ENCODE measurements at regions not wholly inside any gene's neighbourhood (a gene's known extent, or its start where the extent isn't known, plus 50 kb on each side); places are given as distances from the start of the nearest gene placed in this dataset.

DNA sequence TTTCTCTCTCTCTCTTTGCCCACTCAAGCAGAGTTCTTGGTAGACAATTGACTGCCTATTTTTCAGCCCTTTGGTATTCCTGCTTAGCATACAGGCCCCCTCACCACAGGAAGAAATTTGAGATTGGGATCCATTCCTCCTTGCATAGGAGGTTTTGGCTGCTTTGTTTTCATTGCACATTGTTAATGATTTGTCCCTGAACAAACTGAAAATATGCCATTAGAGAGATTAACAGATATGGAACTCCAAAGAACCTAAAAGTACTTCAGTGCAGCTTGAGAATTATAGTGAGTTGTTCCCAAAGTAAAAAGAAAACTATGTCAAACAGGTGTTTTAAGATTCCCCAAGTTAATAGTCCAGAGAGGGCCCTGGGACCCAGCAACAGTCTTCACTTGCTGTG, 200.0 kb downstream of the TTLL7 start:
- Histone ChIP-seq H3K36me3 (ENCODE audit: control insufficient read depth in 3 of 3, insufficient read depth in 3 of 3, low read length in 3 of 3) (no peaks in the 10 kb centered on the region), H3K27ac (ENCODE audit: low read depth, low read length) (no peak overlapping the region), H3K27me3 (ENCODE audit: control insufficient read depth in 3 of 3, insufficient read depth in 3 of 3, low read length in 3 of 3) (no peaks in the 10 kb centered on the region), H3K4me1 (ENCODE audit: control insufficient read depth in 3 of 3, insufficient read depth in 3 of 3, low read length in 3 of 3) (peaks cover 0 to 2% (median 0%) of the 10 kb centered on the region in 3 donors), H3K9ac (ENCODE audit: low read depth in 1 of 3, low read length in 3 of 3) (no peak overlapping the region), H3K4me3 (ENCODE audit: low read length in 3 of 3) (no peak overlapping the region), H3K9me3 (ENCODE audit: control insufficient read depth in 3 of 3, low read length in 3 of 3) (no peaks in the 10 kb centered on the region)

DNA sequence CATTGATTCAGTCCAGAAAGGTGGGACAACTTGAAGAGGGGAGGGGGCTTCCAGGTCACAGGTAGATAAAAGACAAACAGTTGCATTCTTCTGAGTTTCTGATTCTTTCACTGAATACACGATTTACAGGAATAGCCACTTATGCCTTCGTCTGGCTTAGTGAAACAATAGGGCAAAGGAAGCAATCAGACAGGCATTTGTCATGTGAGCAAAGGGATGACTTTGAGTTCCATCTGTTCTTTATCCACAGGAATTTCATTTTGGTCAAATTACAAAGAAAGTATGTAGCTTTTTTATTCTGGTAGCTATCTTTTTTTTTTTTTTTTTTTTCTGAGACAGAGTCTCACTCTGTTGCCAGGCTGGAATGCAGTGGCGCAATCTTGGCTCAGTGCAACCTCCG, 202.5 kb downstream of the TTLL7 start:
- Histone ChIP-seq H3K36me3 (ENCODE audit: control insufficient read depth in 3 of 3, insufficient read depth in 3 of 3, low read length in 3 of 3) (no peaks in the 10 kb centered on the region), H3K27ac (ENCODE audit: low read depth, low read length) (no peak overlapping the region), H3K9ac (ENCODE audit: low read depth in 1 of 3, low read length in 3 of 3) (no peak overlapping the region), H3K4me1 (ENCODE audit: control insufficient read depth in 3 of 3, insufficient read depth in 3 of 3, low read length in 3 of 3) (peaks cover 0 to 2% (median 0%) of the 10 kb centered on the region in 3 donors), H3K4me3 (ENCODE audit: low read length in 3 of 3) (no peak overlapping the region), H3K9me3 (ENCODE audit: control insufficient read depth in 3 of 3, low read length in 3 of 3) (no peaks in the 10 kb centered on the region), H3K27me3 (ENCODE audit: control insufficient read depth in 3 of 3, insufficient read depth in 3 of 3, low read length in 3 of 3) (no peaks in the 10 kb centered on the region)

DNA sequence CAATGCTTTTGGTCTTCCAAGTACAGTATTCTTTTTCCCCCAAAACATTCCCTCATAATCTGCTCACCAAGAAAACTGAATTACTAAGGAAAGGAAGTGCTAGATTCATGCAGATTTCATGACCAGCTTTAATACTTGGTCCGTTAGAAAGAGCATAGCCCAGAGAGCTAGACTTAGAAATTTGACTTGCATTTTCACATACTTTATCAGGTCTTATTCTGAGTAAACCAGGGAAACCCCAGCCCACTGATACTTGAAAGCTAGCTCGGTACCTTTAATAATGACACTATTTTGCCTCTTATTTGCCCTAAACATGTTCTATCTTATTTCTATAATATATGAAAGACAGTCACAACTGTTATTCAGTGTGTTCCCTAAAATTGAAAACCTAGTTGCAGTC, 204.5 kb downstream of the TTLL7 start:
- H3K36me3 ChIP-seq (ENCODE audit: control insufficient read depth in 3 of 3, insufficient read depth in 3 of 3, low read length in 3 of 3), result no peaks in the 10 kb centered on the region
- H3K9ac ChIP-seq (ENCODE audit: low read depth in 1 of 3, low read length in 3 of 3), result no peak overlapping the region
- H3K9me3 ChIP-seq (ENCODE audit: control insufficient read depth in 3 of 3, low read length in 3 of 3), result no peaks in the 10 kb centered on the region
- no peaks in the 10 kb centered on the region for H3K4me1 ChIP-seq (ENCODE audit: control insufficient read depth in 3 of 3, insufficient read depth in 3 of 3, low read length in 3 of 3)
- no peak overlapping the region for H3K4me3 ChIP-seq (ENCODE audit: low read length in 3 of 3)
- H3K27me3 ChIP-seq (ENCODE audit: control insufficient read depth in 3 of 3, insufficient read depth in 3 of 3, low read length in 3 of 3), result no peaks in the 10 kb centered on the region
- no peak overlapping the region for H3K27ac ChIP-seq (ENCODE audit: low read depth, low read length)

DNA sequence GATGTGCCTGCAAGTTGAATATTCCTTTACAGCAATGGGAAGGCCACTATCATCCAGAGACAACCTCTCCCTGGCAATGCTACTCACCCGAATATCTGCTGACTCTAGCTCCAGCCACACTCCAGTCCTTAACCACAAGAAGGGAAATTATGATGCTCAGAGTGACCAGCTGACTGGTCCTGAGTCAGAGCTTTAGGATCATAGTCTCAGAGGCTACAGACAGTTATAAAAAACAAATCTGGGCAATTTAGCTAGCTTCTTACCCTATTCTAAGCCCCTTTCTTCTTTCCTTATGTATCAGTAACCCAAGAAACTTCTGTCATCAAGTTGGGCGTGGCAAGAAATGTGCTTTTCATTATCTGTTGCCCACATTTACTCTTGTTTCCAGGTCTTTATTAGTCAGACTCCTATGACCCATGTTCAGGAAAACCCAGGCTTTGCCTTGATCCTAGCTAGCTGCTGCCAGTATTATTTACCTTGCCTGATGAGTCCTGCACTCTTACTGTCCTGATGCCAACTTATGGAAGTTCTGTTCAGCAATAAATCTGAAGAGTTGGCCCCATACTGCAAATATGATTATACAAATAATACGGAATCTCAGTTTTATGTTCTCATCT, 207.0 kb downstream of the TTLL7 start:
- Histone ChIP-seq H3K36me3 (ENCODE audit: control insufficient read depth in 3 of 3, insufficient read depth in 3 of 3, low read length in 3 of 3) (no peaks in the 10 kb centered on the region), H3K9ac (ENCODE audit: low read depth in 1 of 3, low read length in 3 of 3) (no peak overlapping the region), H3K27ac (ENCODE audit: low read depth, low read length) (no peak overlapping the region), H3K27me3 (ENCODE audit: control insufficient read depth in 3 of 3, insufficient read depth in 3 of 3, low read length in 3 of 3) (no peaks in the 10 kb centered on the region), H3K9me3 (ENCODE audit: control insufficient read depth in 3 of 3, low read length in 3 of 3) (no peaks in the 10 kb centered on the region), H3K4me1 (ENCODE audit: control insufficient read depth in 3 of 3, insufficient read depth in 3 of 3, low read length in 3 of 3) (no peaks in the 10 kb centered on the region), H3K4me3 (ENCODE audit: low read length in 3 of 3) (no peak overlapping the region)

DNA sequence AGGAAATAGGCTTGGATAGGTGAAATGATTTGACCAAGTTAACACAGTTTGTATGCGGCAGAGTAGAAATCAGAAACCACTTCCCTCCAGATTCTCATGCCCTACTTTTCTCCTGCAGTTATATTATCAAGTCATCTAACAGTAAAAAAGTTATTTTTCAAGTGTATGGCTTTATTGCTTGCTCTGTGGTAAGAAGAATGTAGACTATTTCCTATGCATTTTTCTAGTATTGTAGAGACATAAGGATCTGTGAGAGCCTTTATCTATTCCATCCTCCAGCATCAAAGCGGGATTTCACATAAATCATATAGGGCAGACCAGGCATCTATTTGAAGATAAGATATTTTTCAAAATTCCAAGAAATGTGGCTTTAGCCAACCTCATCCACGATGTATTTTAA, 208.5 kb downstream of the TTLL7 start:
- Histone ChIP-seq H3K9ac (ENCODE audit: low read depth in 1 of 3, low read length in 3 of 3) (no peak overlapping the region), H3K36me3 (ENCODE audit: control insufficient read depth in 3 of 3, insufficient read depth in 3 of 3, low read length in 3 of 3) (no peaks in the 10 kb centered on the region), H3K4me3 (ENCODE audit: low read length in 3 of 3) (no peak overlapping the region), H3K9me3 (ENCODE audit: control insufficient read depth in 3 of 3, low read length in 3 of 3) (no peaks in the 10 kb centered on the region), H3K27me3 (ENCODE audit: control insufficient read depth in 3 of 3, insufficient read depth in 3 of 3, low read length in 3 of 3) (no peaks in the 10 kb centered on the region), H3K27ac (ENCODE audit: low read depth, low read length) (no peak overlapping the region), H3K4me1 (ENCODE audit: control insufficient read depth in 3 of 3, insufficient read depth in 3 of 3, low read length in 3 of 3) (no peaks in the 10 kb centered on the region)

DNA sequence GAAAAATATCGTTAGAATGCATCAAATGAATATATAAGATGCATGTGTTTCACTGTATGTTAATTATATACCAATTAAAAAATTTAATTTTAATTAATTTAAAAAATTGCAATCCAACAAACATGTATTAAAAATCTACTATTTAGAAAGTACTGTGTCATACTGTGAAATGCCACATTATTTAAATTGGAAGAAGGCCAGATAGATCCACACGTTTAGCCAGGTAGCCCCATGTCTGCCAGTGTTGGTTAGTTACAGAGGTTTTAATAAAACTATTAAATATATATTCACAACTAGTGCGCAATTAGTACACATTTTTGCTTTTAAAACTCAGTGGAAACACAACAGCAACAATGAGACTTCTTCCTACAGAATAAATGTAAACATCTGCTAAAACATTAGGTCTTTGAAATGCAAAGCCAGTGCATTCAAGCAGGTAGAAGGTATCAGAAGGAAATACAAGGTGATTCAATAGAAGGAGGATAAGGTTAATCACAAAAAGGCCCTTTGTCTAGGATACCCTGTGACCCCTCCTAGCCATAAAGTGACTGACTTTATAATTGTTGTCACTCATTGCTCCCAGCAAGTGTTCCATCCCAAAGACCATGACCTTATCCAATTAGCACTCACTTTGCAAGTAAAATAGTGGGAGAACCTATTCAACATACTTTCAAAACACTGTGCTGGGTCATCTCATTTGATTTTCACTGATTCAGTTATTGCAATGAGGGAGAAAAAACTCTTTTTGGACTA, 211.5 kb downstream of the TTLL7 start:
- H3K9ac ChIP-seq (ENCODE audit: low read depth in 1 of 3, low read length in 3 of 3), result no peak overlapping the region
- H3K27ac ChIP-seq (ENCODE audit: low read depth, low read length), result no peak overlapping the region
- no peaks in the 10 kb centered on the region for H3K27me3 ChIP-seq (ENCODE audit: control insufficient read depth in 3 of 3, insufficient read depth in 3 of 3, low read length in 3 of 3)
- no peaks in the 10 kb centered on the region for H3K4me1 ChIP-seq (ENCODE audit: control insufficient read depth in 3 of 3, insufficient read depth in 3 of 3, low read length in 3 of 3)
- H3K9me3 ChIP-seq (ENCODE audit: control insufficient read depth in 3 of 3, low read length in 3 of 3), result peaks cover 0 to 2% (median 0%) of the 10 kb centered on the region in 3 donors
- H3K36me3 ChIP-seq (ENCODE audit: control insufficient read depth in 3 of 3, insufficient read depth in 3 of 3, low read length in 3 of 3), result no peaks in the 10 kb centered on the region
- H3K4me3 ChIP-seq (ENCODE audit: low read length in 3 of 3), result no peak overlapping the region

DNA sequence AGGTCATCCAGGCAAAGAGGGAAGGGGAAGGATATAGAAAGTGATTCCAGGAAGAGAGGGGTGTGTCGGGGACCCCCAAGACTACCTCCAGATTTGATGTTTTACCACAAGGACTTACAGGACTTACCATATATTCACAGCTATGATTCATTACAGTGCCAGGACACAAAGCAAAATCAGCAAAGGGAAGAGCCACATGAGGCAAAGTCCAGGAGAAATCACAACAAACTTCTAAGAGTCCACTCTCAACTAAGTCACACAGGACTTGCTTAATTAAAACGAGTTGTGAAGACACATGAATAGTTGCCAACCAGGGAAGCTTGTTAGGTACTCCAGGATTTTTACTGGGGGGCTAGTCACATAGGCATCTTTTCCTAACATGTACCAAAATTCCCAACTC, 217.3 kb downstream of the TTLL7 start:
- Histone ChIP-seq H3K9me3 (ENCODE audit: control insufficient read depth in 3 of 3, low read length in 3 of 3) (peaks cover 0 to 2% (median 0%) of the 10 kb centered on the region in 3 donors), H3K9ac (ENCODE audit: low read depth in 1 of 3, low read length in 3 of 3) (no peak overlapping the region), H3K27ac (ENCODE audit: low read depth, low read length) (no peak overlapping the region), H3K27me3 (ENCODE audit: control insufficient read depth in 3 of 3, insufficient read depth in 3 of 3, low read length in 3 of 3) (no peaks in the 10 kb centered on the region), H3K4me1 (ENCODE audit: control insufficient read depth in 3 of 3, insufficient read depth in 3 of 3, low read length in 3 of 3) (no peaks in the 10 kb centered on the region), H3K4me3 (ENCODE audit: low read length in 3 of 3) (no peak overlapping the region), H3K36me3 (ENCODE audit: control insufficient read depth in 3 of 3, insufficient read depth in 3 of 3, low read length in 3 of 3) (no peaks in the 10 kb centered on the region)

DNA sequence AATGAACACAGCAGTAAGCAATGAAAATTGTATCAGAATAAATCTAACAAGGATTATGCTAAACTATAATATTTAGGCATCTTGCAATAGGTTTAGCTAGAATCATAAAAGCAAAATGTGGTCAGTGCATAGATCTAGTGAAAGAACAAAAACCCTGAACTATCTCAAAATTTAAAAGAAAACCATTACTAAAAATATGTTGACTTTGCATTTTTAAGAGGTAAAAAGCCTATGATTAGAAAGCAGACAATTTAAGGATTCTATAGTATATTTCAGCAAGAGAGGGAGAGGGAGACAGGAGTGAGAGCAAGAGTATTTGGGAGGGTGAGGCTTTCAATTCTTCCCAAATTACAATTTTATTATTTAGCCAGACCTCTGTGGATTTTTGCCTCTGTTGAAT, 219.4 kb downstream of the TTLL7 start:
- H3K27ac ChIP-seq (ENCODE audit: low read depth, low read length), result no peak overlapping the region
- H3K27me3 ChIP-seq (ENCODE audit: control insufficient read depth in 3 of 3, insufficient read depth in 3 of 3, low read length in 3 of 3), result no peaks in the 10 kb centered on the region
- no peak overlapping the region for H3K4me3 ChIP-seq (ENCODE audit: low read length in 3 of 3)
- no peaks in the 10 kb centered on the region for H3K4me1 ChIP-seq (ENCODE audit: control insufficient read depth in 3 of 3, insufficient read depth in 3 of 3, low read length in 3 of 3)
- no peak overlapping the region for H3K9ac ChIP-seq (ENCODE audit: low read depth in 1 of 3, low read length in 3 of 3)
- H3K36me3 ChIP-seq (ENCODE audit: control insufficient read depth in 3 of 3, insufficient read depth in 3 of 3, low read length in 3 of 3), result no peaks in the 10 kb centered on the region
- H3K9me3 ChIP-seq (ENCODE audit: control insufficient read depth in 3 of 3, low read length in 3 of 3), result peaks cover 0 to 2% (median 0%) of the 10 kb centered on the region in 3 donors

DNA sequence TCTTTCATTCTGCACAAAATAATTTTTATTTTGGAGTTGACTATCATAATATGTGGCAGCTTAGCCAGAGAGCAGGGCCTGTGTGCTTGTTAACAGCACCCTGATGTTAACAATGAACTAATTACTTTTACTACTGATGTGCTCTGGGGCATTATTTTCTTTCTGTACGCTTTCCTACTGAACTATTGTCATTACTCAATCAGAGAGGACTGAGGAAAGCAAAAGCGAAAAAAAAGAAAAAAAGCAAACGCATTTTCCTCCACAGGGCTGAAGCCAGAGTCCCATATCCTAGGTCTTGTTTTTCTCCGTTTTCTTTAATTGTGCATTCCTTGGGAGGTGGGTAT, 221.2 kb downstream of the TTLL7 start:
- H3K9me3 ChIP-seq (ENCODE audit: control insufficient read depth in 3 of 3, low read length in 3 of 3), result no peaks in the 10 kb centered on the region
- no peak overlapping the region for H3K4me3 ChIP-seq (ENCODE audit: low read length in 3 of 3)
- H3K27ac ChIP-seq (ENCODE audit: low read depth, low read length), result no peak overlapping the region
- H3K27me3 ChIP-seq (ENCODE audit: control insufficient read depth in 3 of 3, insufficient read depth in 3 of 3, low read length in 3 of 3), result no peaks in the 10 kb centered on the region
- no peak overlapping the region for H3K9ac ChIP-seq (ENCODE audit: low read depth in 1 of 3, low read length in 3 of 3)
- H3K36me3 ChIP-seq (ENCODE audit: control insufficient read depth in 3 of 3, insufficient read depth in 3 of 3, low read length in 3 of 3), result no peaks in the 10 kb centered on the region
- no peaks in the 10 kb centered on the region for H3K4me1 ChIP-seq (ENCODE audit: control insufficient read depth in 3 of 3, insufficient read depth in 3 of 3, low read length in 3 of 3)

DNA sequence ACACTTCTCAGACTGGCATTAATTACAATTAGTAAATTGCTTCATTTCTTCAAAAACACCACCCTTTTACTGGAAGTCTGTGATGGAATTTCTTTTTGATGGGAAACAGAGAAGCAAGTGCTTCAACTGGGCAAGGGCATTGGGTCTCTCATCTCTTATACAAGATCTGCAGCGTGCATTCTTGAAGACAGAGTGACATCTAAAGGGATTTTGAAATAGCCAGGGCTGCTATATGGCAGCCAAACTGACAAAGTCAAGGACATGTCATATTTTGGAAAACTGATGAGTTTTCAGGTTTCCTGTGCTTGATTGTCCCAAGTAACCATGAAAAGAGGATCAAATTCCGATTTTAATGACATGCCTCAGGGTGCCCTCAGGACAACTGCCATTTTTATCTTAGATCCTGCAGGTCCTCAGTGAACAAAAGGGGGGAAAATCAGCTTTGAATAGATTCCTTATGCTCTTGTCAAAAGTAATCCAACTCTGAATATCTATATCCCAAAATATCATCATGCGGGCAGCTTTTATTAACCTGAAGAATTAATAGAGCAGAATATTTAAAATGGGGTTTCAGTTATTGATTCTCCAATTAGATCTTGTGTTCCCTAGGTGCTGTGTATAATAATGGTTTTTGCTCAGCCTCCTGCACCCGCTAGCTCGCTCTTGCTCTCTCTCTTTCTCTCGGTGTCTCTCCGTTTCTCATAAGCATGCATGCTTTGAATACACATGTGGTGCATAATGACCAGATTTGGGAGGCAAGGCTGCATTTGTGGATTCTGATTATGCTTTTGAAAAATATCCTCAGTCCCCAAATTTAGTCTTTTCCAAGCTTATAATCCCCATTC, 221.8 kb downstream of the TTLL7 start:
- Histone ChIP-seq H3K9me3 (ENCODE audit: control insufficient read depth in 3 of 3, low read length in 3 of 3) (no peaks in the 10 kb centered on the region), H3K27ac (ENCODE audit: low read depth, low read length) (no peak overlapping the region), H3K27me3 (ENCODE audit: control insufficient read depth in 3 of 3, insufficient read depth in 3 of 3, low read length in 3 of 3) (no peaks in the 10 kb centered on the region), H3K4me3 (ENCODE audit: low read length in 3 of 3) (no peak overlapping the region), H3K36me3 (ENCODE audit: control insufficient read depth in 3 of 3, insufficient read depth in 3 of 3, low read length in 3 of 3) (no peaks in the 10 kb centered on the region), H3K4me1 (ENCODE audit: control insufficient read depth in 3 of 3, insufficient read depth in 3 of 3, low read length in 3 of 3) (no peaks in the 10 kb centered on the region), H3K9ac (ENCODE audit: low read depth in 1 of 3, low read length in 3 of 3) (no peak overlapping the region)

All from skeletal muscle tissue (tissue), 3 donors.